CD4-positive, alpha-beta T cell treated with Interleukin-2 at 100 ng/mL for 4 hours (primary cell): ENCODE measurements at regions not wholly inside any gene's neighbourhood (a gene's known extent, or its start where the extent isn't known, plus 50 kb on each side); places are given as distances from the start of the nearest gene placed in this dataset.

ENCODE experiments used
- DNase-seq: peaks from one replicate; pipeline ENCODE4 v3.0.0-alpha.2; 2020; ENCODE audit warnings: low spot score

GRCh38 chr1:55712148-55712547, 497.0 kb upstream of the USP24 start:
- DNase-seq: no peak

- DNase-seq: no peak
Measured at GRCh38 chr1:55708781-55709180, 493.6 kb upstream of the USP24 start.

- no peak for DNase-seq
Measured at GRCh38 chr1:55707846-55708245, 492.7 kb upstream of the USP24 start.

GRCh38 chr1:55707196-55707595, 492.0 kb upstream of the USP24 start:
- no peak for DNase-seq

- no peak for DNase-seq
Measured at GRCh38 chr1:55706397-55706796, 491.2 kb upstream of the USP24 start.

GRCh38 chr1:55703726-55704363, 488.7 kb upstream of the USP24 start:
- DNase-seq: no peak

GRCh38 chr1:55702064-55702463, 486.9 kb upstream of the USP24 start:
- no peak for DNase-seq

- DNase-seq: no peak
Measured at GRCh38 chr1:55700359-55701130, 485.4 kb upstream of the USP24 start.

GRCh38 chr1:55699228-55699627, 484.1 kb upstream of the USP24 start:
- DNase-seq: no peak

- no peak for DNase-seq
Measured at GRCh38 chr1:55697997-55698535, 482.9 kb upstream of the USP24 start.

GRCh38 chr1:55696891-55697290, 481.7 kb upstream of the USP24 start:
- DNase-seq: no peak

- no peak for DNase-seq
Measured at GRCh38 chr1:55696181-55696754, 481.1 kb upstream of the USP24 start.

GRCh38 chr1:55695552-55695951, 480.4 kb upstream of the USP24 start:
- no peak for DNase-seq

GRCh38 chr1:55695151-55695550, 480.0 kb upstream of the USP24 start:
- no peak for DNase-seq

- DNase-seq: no peak
Measured at GRCh38 chr1:55694310-55694801, 479.2 kb upstream of the USP24 start.

- no peak for DNase-seq
Measured at GRCh38 chr1:55692726-55693125, 477.6 kb upstream of the USP24 start.

- no peak for DNase-seq
Measured at GRCh38 chr1:55690366-55690765, 475.2 kb upstream of the USP24 start.

- no peak for DNase-seq
Measured at GRCh38 chr1:55689800-55690199, 474.6 kb upstream of the USP24 start.

GRCh38 chr1:55685560-55685959, 470.4 kb upstream of the USP24 start:
- no peak for DNase-seq

GRCh38 chr1:55684131-55684650, 469.0 kb upstream of the USP24 start:
- no peak for DNase-seq

GRCh38 chr1:55682198-55682597, 467.0 kb upstream of the USP24 start:
- no peak for DNase-seq

- no peak for DNase-seq
Measured at GRCh38 chr1:55679971-55680370, 464.8 kb upstream of the USP24 start.

- DNase-seq: no peak
Measured at GRCh38 chr1:55673416-55673815, 458.3 kb upstream of the USP24 start.
